GM21423 (cell line): ENCODE measurements at regions not wholly inside any gene's neighbourhood (a gene's known extent, or its start where the extent isn't known, plus 50 kb on each side); places are given as distances from the start of the nearest gene placed in this dataset.

Experiments
- ATAC-seq: cut with Tn5 transposase; IDR thresholded peaks from one replicate; pipeline ENCODE4 v1.9.1; 2021; ENCODE audit warnings: mild to moderate bottlenecking, moderate library complexity; ENCODE audit not compliant: unreplicated experiment

GRCh38 chr5:142478113-142478512 is 153.3 kb upstream of the SPRY4 start:
- no peak for ATAC-seq

DNA sequence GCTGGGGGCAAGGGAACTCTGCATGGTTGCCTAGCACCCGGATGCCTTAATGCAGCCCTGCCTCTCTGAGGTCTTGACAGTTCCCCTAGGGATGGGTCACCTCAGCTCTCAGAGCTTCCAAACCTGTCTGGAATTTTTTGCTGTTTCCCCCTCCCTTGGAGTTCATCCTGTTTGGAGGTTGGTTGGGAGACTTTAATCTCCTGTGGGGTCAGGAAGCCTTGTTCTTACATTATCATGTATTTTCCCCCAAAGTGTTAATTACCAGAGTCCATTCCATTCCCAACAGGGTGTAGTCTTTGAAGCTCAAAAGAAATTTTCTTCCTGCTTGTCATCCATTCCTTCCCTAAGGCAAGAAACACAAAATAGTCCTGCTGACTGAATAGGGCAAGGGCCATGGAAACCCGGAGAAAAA is 150.3 kb upstream of the SPRY4 start:
- no peak for ATAC-seq

GRCh38 chr5:142474431-142475094 is 149.7 kb upstream of the SPRY4 start:
- ATAC-seq = no peak

- ATAC-seq = no peak
These were observed 148.2 kb upstream of the SPRY4 start for GRCh38 chr5:142473038-142473437.

- ATAC-seq = no peak
These were observed 147.6 kb upstream of the SPRY4 start for GRCh38 chr5:142472306-142472951.

DNA sequence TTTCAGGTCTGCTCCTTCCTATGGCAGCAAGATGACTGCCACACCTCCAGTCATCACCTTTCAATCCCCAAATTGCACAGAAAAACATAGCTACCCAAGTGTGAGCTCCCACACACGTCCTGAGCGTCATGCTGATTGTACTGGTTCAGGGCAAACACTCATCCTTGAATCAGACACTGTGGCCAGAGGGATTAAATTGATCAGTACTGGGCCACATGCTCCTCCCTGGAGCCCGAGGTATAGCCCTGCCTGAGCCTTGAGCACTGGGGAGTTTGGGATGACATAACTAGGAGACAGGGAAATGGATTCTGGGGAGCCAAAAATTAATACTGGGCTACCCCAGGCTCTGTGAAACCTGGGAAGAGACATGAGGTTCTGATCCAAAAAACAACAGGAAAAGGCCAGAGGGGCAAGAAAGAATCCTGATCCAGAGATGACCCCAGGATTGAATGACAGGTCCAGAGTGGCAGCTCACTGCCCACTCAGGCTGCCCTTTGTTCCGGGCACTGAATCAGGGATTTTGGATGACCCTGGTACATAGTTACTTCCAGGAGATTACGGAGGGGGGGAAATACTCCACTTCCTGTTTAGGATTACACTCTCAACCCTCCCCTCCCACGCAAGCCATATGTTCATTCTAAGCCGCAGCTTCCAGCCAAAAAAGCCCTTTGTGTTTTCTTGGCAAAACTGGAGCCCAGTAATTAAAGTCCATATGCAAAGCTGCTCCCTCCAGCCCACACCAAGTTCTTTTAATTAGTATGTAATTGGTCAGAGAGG is 141.6 kb upstream of the SPRY4 start:
- ATAC-seq = no peak

- ATAC-seq = no peak
These were observed 140.7 kb upstream of the SPRY4 start for GRCh38 chr5:142465476-142465875.

DNA sequence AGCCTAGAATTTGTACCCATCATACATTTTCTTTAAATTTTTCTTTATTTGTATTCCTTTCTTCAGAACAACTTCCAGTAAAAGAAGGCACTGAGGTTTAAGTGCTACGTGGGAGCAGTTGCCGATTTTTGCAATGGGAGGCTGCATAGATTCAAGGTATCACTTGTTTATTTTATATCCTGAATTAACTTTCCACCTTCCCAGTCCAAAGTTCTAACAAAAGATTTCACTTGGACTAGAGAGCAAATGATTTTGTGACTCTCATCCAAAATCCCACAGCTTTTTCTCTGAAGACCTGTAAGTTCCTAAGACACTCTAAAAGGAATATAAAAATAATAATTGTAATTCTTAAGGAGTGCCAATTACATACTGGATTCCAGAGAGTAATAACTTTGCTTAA is 139.1 kb upstream of the SPRY4 start:
- ATAC-seq = no peak

GRCh38 chr5:142461028-142461590 is 136.3 kb upstream of the SPRY4 start:
- no peak for ATAC-seq

DNA sequence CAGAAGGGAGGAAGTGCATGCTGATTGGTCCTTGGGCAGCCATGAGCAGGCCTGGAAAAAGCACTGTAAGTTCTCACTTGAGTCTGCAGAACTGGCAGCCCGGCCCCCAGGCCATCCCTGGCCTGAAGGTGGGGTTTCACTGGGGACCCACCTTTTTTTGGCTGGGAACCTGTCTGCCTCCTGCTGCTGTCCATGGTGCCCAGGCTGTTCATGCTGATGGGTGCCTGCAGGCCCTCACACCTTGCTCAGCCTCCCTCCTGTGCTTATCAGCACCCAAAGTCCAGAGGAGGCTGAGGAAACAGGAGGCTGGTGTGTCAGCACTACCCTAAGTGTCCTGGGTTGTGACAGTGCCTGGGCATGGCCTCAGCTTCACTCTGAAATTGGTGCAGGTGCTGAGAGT is 134.4 kb upstream of the SPRY4 start:
- ATAC-seq = no peak

DNA sequence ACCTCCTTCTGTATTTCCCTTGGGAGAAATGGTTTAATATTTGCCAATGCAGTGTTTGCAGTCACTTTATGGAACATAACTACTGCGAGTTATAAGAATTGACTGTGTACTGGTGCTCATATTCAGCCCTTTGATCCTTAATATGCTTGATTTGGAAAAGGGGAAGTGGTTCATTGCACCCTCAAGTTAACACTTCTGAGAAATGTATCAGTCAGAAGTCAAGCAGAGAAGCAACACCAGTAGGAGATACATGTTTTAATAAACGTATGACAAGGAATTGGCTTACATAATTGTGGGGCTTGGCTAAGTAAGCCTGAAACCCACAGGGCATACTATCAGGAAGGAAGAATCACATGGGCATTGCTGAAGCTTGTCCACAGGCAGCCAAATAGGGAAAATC is 131.0 kb upstream of the SPRY4 start:
- no peak for ATAC-seq

GRCh38 chr5:142453932-142454331 is 129.1 kb upstream of the SPRY4 start:
- ATAC-seq = no peak

- no peak for ATAC-seq
These were observed 125.6 kb upstream of the SPRY4 start for GRCh38 chr5:142450419-142450818.

GRCh38 chr5:142447887-142448286 is 123.1 kb upstream of the SPRY4 start:
- ATAC-seq = no peak

DNA sequence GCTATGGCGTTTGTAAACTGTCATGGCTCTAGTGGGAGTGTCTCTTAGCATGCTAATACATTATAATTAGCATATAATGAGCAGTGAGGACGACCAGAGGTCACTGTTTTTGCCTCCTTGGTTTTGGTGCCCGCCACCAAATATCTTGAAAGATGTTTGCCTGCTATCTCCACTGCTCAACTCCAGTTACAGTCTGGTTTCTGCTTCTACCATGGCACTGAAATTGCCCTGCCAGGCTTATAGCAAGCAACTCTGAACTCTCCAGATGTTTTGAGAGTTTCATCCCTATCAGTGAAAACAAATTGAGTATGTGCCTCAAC is 122.1 kb upstream of the SPRY4 start:
- no peak for ATAC-seq

- ATAC-seq = no peak
These were observed 121.5 kb upstream of the SPRY4 start for GRCh38 chr5:142446131-142446959.

DNA sequence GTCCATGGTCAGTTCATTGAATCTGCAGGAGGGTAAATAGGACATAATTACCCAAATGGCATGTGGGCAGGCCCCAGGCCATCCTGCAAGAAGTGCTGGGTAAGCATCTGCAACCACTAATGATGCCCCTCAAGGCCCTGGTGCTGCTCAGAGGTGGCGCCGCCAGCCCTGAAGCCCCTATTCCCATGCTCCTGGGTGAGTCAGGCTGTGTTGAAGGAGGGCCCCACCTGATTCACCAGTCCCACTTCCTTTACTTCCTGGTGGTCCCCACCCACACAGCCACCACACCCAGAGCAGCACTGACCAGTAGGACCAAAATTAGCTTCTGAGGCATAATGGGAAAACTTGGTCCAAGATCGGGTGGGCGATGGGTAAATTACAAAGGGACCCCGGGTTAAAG is 120.4 kb upstream of the SPRY4 start:
- no peak for ATAC-seq

GRCh38 chr5:142441616-142442015 is 116.8 kb upstream of the SPRY4 start:
- ATAC-seq = no peak

DNA sequence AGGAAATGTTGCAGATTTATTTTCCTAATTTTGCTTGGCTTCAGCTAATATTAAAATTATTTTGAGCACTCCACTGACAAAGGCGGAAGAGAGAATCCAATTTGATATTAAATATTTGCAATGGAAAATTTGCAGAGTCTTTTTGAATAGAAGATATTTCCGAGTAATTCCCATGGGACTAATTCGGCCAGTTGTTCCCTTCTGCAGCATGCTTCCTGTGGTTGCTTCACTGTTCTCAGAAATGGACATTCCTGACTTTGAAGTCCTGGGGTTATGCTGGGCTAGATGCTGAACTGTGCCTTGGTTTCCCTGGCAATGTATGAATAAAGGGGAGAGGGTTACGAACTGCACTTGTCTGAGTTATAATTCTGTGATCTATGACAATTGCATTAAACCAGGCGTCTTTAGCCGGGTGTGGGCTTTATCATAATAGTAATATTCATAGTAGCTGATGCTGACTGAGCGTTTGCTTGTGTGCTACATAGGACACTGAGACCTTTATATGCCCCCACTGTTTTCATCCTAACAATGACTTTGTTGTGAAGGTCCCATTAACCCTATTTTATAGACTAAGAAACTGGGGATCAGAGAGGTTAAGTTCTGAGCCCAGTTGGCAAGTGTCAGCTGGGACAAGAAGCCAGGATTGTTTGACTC is 114.5 kb upstream of the SPRY4 start:
- no peak for ATAC-seq

GRCh38 chr5:142438573-142438972 is 113.8 kb upstream of the SPRY4 start:
- no peak for ATAC-seq

DNA sequence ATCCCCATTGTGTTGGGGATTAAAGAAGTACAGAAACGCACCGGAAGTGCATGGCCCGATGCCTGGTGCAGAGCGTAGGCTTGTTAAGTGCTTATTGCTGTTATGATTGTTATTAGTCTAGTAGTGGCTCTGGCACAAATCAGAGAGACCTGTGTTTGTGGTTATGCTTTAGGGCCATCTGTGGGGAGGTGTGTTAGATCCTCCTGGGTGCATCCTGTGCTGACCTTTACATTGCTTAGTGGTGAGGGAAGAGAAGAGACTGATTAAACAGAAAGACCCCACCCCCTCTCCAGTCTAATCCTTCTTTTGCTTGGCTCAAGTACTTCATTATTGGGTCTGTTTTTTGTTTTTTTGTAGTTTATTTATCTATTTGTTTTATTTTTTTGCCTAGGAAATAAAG is 112.7 kb upstream of the SPRY4 start:
- ATAC-seq = no peak
